HG03460 (cell line): ENCODE measurements at regions not wholly inside any gene's neighbourhood (a gene's known extent, or its start where the extent isn't known, plus 50 kb on each side); places are given as distances from the start of the nearest gene placed in this dataset.

Experiments used
- ATAC-seq: cut with Tn5 transposase; IDR thresholded peaks from one replicate; pipeline ENCODE4 v1.9.1; 2021; ENCODE audit not compliant: unreplicated experiment

- ATAC-seq, result no peak
Measured at GRCh38 chr9:12065050-12065449, 628.1 kb upstream of the TYRP1 start.

DNA sequence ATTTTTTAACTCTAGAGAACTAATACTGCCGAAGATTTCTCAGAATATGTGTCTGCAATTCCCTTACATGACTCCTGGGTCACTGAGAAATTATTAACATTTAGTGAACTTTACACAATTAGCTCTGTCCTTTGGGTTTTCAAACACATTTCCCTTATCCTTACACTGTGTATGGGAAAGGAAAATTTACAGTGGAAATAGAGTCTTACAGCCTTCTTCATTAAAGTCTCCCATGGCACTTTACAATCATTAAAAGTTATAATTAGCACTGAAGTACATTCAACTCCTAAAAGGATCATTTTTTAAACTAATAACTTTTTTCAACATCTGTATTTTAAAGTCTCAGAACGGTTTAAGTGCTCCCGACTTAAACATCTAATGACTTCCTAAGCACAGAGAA, 627.5 kb upstream of the TYRP1 start:
- ATAC-seq, result no peak

GRCh38 chr9:12066455-12067035, 626.6 kb upstream of the TYRP1 start:
- no peak for ATAC-seq

- ATAC-seq, result no peak
Measured at GRCh38 chr9:12069366-12069765, 623.8 kb upstream of the TYRP1 start.

DNA sequence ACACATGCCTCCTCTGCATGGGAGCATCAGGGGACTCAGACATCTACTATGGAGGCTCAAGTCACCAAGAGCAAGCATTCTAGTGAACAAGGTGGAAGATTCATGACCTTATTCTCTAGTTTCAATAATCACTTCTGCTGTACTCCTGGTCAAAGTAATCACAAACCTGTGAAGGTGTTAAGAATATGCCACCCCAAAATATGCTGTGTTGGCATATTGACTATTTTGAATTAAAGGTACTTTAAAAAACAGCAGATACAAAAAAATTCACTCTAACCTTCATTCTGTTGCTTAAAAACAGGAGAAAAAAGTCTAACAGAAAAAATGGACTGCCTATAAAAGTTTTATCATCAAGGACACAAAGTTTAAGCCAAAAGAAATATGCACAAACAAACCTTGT, 607.8 kb upstream of the TYRP1 start:
- ATAC-seq, result no peak

DNA sequence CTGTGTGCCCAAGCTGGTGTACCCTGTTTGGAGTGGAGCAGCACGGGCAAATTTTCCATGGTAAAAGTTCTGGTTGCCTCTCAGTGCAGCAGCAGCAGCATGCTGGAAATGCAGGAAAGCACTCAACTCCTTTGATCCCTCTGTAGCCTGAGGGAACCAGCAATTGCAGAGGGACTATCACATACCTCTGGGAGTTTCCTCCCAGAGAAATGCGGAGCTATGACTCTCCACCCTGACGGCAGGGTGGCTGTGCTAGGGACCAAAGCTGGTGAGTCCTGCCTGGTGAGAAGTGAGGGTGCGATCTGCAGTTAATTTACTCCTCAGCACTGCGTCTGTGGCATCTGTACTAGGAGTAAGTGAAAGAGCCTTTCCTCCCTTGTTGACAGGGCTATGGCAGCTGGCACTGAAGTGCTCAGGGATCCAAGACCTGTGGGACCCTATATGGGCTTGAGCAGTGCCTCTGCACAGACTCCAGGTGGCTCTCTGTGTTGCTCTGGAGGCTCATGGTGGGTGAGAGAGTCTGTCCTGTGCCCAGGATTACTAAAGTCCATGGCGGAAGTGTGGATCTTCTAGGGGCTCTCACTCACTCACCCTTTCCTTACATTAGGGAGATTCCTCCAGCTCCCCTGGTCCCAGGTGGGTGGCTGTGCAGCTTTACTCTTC, 601.2 kb upstream of the TYRP1 start:
- ATAC-seq, result no peak

GRCh38 chr9:12094046-12094445, 599.1 kb upstream of the TYRP1 start:
- no peak for ATAC-seq

DNA sequence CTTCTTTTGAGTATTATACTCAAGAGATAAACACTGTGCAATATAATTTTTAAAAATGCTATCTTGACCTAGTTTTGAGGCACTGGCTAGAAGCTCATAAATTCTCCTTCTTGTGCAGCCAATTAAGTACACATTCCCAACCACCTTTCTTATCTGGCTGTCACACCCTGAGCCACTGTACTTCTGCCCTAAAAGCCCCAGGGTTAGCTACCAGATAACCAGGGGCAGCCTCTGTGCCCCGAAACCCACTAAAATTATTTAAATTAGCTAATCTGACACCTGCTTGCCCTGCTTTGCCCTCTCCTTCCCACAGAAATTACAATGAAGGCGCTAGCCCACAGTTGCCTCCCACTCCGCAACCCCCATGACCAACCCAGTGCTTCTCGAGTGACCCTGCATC, 597.3 kb upstream of the TYRP1 start:
- ATAC-seq, result no peak

- ATAC-seq, result no peak
Measured at GRCh38 chr9:12133416-12133815, 559.8 kb upstream of the TYRP1 start.

DNA sequence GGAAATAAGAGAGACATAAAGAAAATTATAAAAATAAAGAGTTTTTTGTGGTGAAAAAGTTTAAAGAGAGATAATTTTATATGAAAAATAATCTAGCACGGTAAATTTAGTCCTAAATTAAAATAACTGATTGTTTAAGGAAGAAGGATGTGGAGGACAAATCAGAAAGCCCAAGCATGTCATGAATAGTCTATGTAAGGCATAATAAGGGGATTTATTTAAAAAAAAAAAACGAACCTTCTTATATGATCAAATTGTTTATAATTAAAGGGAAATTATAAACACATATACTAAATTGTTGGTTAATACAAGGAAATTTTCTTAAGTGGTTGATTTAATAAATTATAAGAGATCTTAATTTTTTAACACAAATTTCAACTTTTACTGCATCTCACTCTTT, 551.8 kb upstream of the TYRP1 start:
- ATAC-seq, result no peak

GRCh38 chr9:12155401-12156134, 537.6 kb upstream of the TYRP1 start:
- no peak for ATAC-seq

- no peak for ATAC-seq
Measured at GRCh38 chr9:12162181-12162815, 530.9 kb upstream of the TYRP1 start.

DNA sequence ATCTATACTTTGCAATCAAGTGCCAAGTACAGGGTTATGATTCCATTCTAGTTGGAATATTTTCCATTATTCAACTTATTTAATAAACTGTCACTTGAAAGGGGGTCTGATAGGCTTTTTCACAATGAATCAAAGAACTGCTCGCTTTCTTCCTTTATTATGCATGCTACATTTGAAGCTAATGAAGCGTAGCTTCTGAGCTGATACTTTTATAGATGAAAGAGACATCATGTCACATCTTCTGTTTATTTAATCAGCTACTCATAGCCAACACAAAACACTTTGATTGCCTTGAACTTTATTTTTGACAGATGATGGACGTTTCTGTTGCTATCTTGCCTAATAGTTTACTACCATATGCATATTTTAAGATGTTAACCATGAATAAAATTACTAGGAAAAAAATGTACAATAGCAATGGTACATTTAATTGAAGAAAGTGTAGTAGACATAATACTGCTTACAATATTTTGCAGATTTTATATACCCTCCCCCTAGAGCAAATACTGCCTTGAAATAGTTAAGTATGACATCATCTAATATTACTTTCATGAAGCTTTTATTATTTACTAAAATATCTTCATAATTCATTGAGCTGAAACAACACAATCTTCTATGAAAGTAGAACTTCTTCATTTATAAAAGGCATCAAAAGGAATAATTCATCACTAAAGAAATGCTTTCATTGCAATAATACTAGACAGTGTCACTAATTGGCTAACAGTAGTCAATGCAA, 529.3 kb upstream of the TYRP1 start:
- no peak for ATAC-seq

GRCh38 chr9:12166518-12166917, 526.7 kb upstream of the TYRP1 start:
- no peak for ATAC-seq

DNA sequence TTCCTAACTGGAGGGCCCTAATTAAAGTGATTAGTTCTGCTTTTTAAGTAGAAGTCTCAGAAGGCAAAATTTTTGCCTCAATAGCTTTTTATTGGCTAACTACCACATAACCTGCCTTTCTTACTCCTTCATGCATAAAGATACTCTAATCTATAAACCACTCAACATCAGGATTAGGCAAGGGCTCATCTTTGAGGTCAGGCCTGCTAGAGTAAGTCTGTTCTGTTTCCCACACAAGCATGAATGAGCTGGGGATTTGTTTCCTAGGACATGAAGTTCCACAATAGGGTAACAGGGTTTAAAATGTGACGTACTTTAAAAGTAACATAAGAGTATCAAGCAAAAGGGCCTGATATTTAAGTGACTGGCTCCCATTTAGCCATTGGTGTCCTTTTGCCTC, 522.7 kb upstream of the TYRP1 start:
- no peak for ATAC-seq

DNA sequence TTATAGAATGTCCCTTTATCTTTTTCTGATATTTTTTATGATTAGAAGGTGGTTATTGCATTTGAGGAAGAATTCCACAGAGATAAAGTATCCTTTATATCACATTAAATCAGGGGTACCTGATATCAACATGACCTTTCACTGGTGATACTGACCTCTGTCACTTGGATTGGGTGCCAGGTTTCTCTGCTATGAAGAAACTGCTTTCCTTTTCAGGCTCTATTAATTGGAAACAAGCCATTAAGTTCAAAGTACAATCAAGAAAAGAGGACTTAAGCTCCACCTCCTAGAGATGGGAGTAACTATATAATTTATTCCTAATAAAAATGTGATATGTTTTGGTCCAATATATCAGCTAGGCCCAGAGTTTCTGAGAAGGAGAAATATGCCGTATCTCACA, 514.6 kb upstream of the TYRP1 start:
- ATAC-seq, result no peak

GRCh38 chr9:12182806-12183205, 510.4 kb upstream of the TYRP1 start:
- no peak for ATAC-seq

DNA sequence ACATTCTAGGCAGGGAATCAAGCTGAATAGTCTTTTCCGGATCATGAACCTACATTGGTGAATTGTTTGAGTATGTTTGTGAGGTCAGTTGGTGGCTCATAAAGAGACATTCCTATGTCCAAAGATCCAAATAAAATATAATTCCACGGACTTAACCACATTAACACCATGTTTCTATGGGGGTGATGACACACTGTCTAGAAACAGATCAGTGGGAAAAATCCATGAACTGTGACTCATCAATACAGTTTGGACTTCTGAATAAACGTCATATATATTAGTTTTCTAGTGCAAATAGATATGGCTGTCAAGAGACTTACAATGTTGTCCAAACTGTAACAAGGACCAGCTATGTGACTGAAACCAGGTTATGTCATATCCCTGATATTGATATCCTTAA, 509.9 kb upstream of the TYRP1 start:
- ATAC-seq, result no peak

- ATAC-seq, result no peak
Measured at GRCh38 chr9:12185856-12186255, 507.3 kb upstream of the TYRP1 start.

DNA sequence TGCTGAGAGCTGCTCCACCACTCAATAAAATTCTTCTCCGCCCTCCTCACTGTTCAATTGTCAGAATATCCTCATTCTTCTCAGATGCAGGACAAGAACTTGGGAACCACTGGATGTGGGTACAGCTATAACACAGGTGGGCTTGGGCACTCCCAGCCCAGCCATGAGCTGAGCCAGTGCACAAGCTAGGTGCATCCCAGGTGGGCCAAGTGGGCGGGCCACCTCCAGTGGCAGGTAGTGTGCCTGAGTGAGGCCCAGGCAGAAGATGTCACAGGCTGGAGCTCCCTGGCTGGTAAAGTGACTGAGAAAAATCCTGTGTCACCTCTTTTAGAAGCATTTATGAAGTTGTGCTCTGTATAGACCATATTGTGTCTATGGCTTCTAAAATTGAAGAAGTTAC, 501.6 kb upstream of the TYRP1 start:
- ATAC-seq, result no peak

DNA sequence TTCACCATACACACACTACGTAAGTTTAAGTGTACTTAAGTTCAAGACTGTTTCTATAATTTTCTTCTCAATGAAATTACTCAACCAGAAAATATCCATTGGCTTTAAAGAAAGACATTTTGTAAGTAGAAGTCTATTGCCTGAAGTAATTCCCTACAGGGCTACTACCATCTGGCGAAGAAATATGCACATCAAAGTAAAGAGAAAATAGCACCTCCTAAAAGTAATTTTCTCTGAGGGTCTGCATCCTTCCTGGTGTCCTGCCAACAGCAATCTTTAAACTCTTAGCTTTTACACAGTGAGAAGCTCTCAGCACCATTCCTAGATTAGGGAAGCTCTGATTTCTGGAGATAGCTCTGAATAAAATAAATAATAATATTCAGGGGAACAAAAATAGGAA, 498.5 kb upstream of the TYRP1 start:
- ATAC-seq, result no peak
